DND-41 (cell line): ENCODE measurements at regions not wholly inside any gene's neighbourhood (a gene's known extent, or its start where the extent isn't known, plus 50 kb on each side); places are given as distances from the start of the nearest gene placed in this dataset.

Experiments used
- EZH2 ChIP-seq: IDR thresholded peaks from 3 replicates; pipeline ENCODE4 v1.6.1; 2012; ENCODE audit warnings: borderline replicate concordance, low read depth, mild to moderate bottlenecking, moderate library complexity, low read length, inconsistent platforms; ENCODE audit not compliant: severe bottlenecking
- TF ChIP-seq, protein P1 (sequence below): IDR thresholded peaks from 2 replicates; pipeline ENCODE4 v1.5.1; 2012; ENCODE audit warnings: borderline replicate concordance, low read length, moderate library complexity, mild to moderate bottlenecking; ENCODE audit not compliant: poor library complexity, severe bottlenecking; ENCODE audit errors: extremely low read depth

DNA sequence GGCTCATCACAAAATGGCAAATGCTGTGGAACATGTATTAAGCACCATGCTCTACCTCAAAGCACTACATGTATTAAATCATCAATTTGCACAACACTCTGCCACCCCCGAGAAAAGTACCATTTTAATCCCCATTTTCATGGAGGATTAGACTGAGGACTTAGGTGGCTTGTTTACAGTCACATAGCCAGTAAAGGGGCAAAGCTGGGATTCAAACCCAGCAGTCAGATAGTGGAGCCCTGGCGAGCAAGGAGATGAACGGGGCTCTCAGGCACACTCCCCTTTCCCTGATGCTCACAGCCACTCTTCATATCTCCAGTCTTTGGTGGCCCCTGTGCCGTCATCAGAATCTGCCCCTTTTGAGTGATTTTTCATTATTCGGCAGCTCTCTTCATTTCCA, 262.9 kb downstream of the DIRAS2 start:
- TF ChIP-seq, protein P1, sequence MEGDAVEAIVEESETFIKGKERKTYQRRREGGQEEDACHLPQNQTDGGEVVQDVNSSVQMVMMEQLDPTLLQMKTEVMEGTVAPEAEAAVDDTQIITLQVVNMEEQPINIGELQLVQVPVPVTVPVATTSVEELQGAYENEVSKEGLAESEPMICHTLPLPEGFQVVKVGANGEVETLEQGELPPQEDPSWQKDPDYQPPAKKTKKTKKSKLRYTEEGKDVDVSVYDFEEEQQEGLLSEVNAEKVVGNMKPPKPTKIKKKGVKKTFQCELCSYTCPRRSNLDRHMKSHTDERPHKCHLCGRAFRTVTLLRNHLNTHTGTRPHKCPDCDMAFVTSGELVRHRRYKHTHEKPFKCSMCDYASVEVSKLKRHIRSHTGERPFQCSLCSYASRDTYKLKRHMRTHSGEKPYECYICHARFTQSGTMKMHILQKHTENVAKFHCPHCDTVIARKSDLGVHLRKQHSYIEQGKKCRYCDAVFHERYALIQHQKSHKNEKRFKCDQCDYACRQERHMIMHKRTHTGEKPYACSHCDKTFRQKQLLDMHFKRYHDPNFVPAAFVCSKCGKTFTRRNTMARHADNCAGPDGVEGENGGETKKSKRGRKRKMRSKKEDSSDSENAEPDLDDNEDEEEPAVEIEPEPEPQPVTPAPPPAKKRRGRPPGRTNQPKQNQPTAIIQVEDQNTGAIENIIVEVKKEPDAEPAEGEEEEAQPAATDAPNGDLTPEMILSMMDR: no peak
- no peak for TF ChIP-seq EZH2
